GM12878 (cell line): ENCODE measurements at regions not wholly inside any gene's neighbourhood (a gene's known extent, or its start where the extent isn't known, plus 50 kb on each side); places are given as distances from the start of the nearest gene placed in this dataset.

Experiments
- ATAC-seq: fragments of 200-7000 bp; cut with Tn5 transposase; 3 replicates; pipeline ENCODE4 v1.9.1; 2020; ENCODE audit warnings: mild to moderate bottlenecking, moderate library complexity
- BruUV-seq: library from RNA; stranded (reverse); fragments of 400-500 nt; replicated peaks from 2 replicates; lab custom pipeline; 2021; lab: Mats Ljungman, UMichigan
- CTCF ChIA-PET: fragments of 300-600 bp; sonication (Branson Sonifier 250); formaldehyde crosslinking; extraction: SDS; loops from one replicate; lab custom pipeline; 2021; ENCODE audit warnings: inconsistent platforms; lab: Yijun Ruan, JAX
- POLR2A ChIA-PET: fragments of 350-600 bp; formaldehyde crosslinking; extraction: SDS; loops from one replicate; lab custom pipeline; 2021; ENCODE audit warnings: inconsistent platforms; lab: Charles Lee
- RAD21 ChIA-PET: fragments of 300-600 bp; sonication (Branson Sonifier 250); formaldehyde crosslinking; loops from one replicate; lab custom pipeline; 2023; ENCODE audit warnings: antibody characterized with exemption; ENCODE audit not compliant: unreplicated experiment; lab: Charles Lee
- SMC1A ChIA-PET: fragments of 300-600 bp; sonication (Branson Sonifier 250); formaldehyde crosslinking; loops from one replicate; lab custom pipeline; 2023; ENCODE audit not compliant: unreplicated experiment, uncharacterized antibody; lab: Charles Lee
- DNase-seq: peaks from one replicate; pipeline ENCODE4 v3.0.0-alpha.2; 2011; ENCODE audit warnings: low read depth, low spot score
- FAIRE-seq: peaks from 3 replicates; lab custom pipeline; 2011; peaks lifted over from hg19 to GRCh38; lab: Jason Lieb, UNC
- H2AFZ ChIP-seq: 2 replicates; pipeline ENCODE4 v1.6.0; 2011; ENCODE audit warnings: low read depth, low read length, control low read depth; ENCODE audit not compliant: control insufficient read depth
- H3K27ac ChIP-seq: 2 replicates; pipeline ENCODE4 v1.5.1; 2011; ENCODE audit warnings: control low read depth; ENCODE audit not compliant: control insufficient read depth, insufficient read depth
- H3K27me3 ChIP-seq, 2 experiments: replicated peaks in 1 of 2; 2 replicates each; pipeline versions ENCODE4 v1.6.0 to v1.6.1; 2011; ENCODE audit warnings: low read length in 1 of 2; ENCODE audit not compliant: control insufficient read depth in 2 of 2, insufficient read depth in 2 of 2
- H3K36me3 ChIP-seq, 2 experiments: 2 replicates each; pipeline ENCODE4 v1.5.1; 2011; ENCODE audit warnings: low read length in 1 of 2; ENCODE audit not compliant: control insufficient read depth in 2 of 2, insufficient read depth in 2 of 2
- H3K4me1 ChIP-seq: 2 replicates; pipeline ENCODE4 v1.6.1; 2011; ENCODE audit warnings: mild to moderate bottlenecking, low read length, moderate library complexity, mixed read lengths; ENCODE audit not compliant: control insufficient read depth, insufficient read depth
- H3K4me2 ChIP-seq: 2 replicates; pipeline ENCODE4 v1.6.0; 2011; ENCODE audit warnings: control low read depth; ENCODE audit not compliant: control insufficient read depth, insufficient read depth
- H3K4me3 ChIP-seq: fragments of 200-600 bp; sonication (generic); 2 replicates; pipeline ENCODE4 v1.5.1; 2016
- H3K79me2 ChIP-seq: 2 replicates; pipeline ENCODE4 v1.6.0; 2011; ENCODE audit warnings: low read length; ENCODE audit not compliant: control insufficient read depth, insufficient read depth
- H3K9ac ChIP-seq: 2 replicates; pipeline ENCODE4 v1.8.0; 2011; ENCODE audit warnings: low read length, control low read depth, mixed read lengths; ENCODE audit not compliant: control insufficient read depth, insufficient read depth
- H3K9me3 ChIP-seq: replicated peaks from 3 replicates; pipeline ENCODE4 v1.5.1; 2011; ENCODE audit warnings: mild to moderate bottlenecking, low read length; ENCODE audit not compliant: control insufficient read depth, insufficient read depth
- H4K20me1 ChIP-seq: 2 replicates; pipeline ENCODE4 v1.6.0; 2011; ENCODE audit not compliant: control insufficient read depth, insufficient read depth
- CHD1 ChIP-seq: IDR thresholded peaks from 2 replicates; pipeline ENCODE4 v1.6.1; 2012; ENCODE audit warnings: low read depth, low read length, improper control_type of control experiment
- ETV6 ChIP-seq, 2 experiments: fragments of 450-650 bp in 1 of 2; IDR thresholded peaks in 1 of 2; conservative IDR thresholded peaks in 1 of 2; 2 replicates each; pipeline ENCODE4 v1.6.1; 2014; ENCODE audit warnings: antibody characterized with exemption in 1 of 2, borderline replicate concordance in 1 of 2, low read depth in 1 of 2, mild to moderate bottlenecking in 1 of 2, moderate library complexity in 1 of 2
- EZH2 ChIP-seq: IDR thresholded peaks from 2 replicates; pipeline ENCODE4 v1.6.1; 2012; ENCODE audit warnings: low read depth, mild to moderate bottlenecking, control low read depth, inconsistent platforms, low read length, borderline replicate concordance; ENCODE audit not compliant: control insufficient read depth
- MEF2A ChIP-seq: IDR thresholded peaks from 2 replicates; pipeline ENCODE4 v1.6.1; 2011; ENCODE audit warnings: low read depth, mild to moderate bottlenecking, low read length, moderate library complexity; ENCODE audit not compliant: insufficient read depth
- WGBS: methylation state at CpG from one replicate; pipeline ENCODE4 v1.1.6; 2016; ENCODE audit warnings: low lambda C conversion rate; ENCODE audit not compliant: insufficient replicate concordance, insufficient coverage; ENCODE audit errors: missing lambda C conversion rate; 5-methylcytosine and 5-hydroxymethylcytosine counted together
- in situ Hi-C: fragments of 300-500 bp; cut with MboI; formaldehyde crosslinking; loops from 9 replicates; pipeline ENCODE4 v1.14.3; 2018; ENCODE audit warnings: mixed read lengths
- intact Hi-C: fragments of 100-400 bp; cut with micrococcal nuclease; formaldehyde crosslinking; loops from one replicate; pipeline ENCODE4 v1.14.2; 2022; ENCODE audit not compliant: unreplicated experiment
- TF ChIP-seq, protein P1 (sequence below): fragments of 450-650 bp; IDR thresholded peaks from 2 replicates; pipeline ENCODE4 v1.6.1; 2017; ENCODE audit warnings: antibody characterized with exemption, mild to moderate bottlenecking, moderate library complexity
- TF ChIP-seq, protein P2 (sequence below): IDR thresholded peaks from 2 replicates; pipeline ENCODE4 v1.6.1; 2012; ENCODE audit warnings: low read depth, low read length, improper control_type of control experiment
- TF ChIP-seq, protein P3 (sequence below): fragments of 450-650 bp; IDR thresholded peaks from 2 replicates; pipeline ENCODE4 v1.6.1; 2016; ENCODE audit warnings: mild to moderate bottlenecking, moderate library complexity, borderline replicate concordance
- TF ChIP-seq, protein P4 (sequence below): IDR thresholded peaks from 2 replicates; pipeline ENCODE4 v1.6.1; 2012; ENCODE audit warnings: low read depth, low read length, improper control_type of control experiment
- TF ChIP-seq, protein P5 (sequence below): fragments of 450-650 bp; IDR thresholded peaks from 2 replicates; pipeline ENCODE4 v1.6.1; 2017; ENCODE audit warnings: mild to moderate bottlenecking

DNA sequence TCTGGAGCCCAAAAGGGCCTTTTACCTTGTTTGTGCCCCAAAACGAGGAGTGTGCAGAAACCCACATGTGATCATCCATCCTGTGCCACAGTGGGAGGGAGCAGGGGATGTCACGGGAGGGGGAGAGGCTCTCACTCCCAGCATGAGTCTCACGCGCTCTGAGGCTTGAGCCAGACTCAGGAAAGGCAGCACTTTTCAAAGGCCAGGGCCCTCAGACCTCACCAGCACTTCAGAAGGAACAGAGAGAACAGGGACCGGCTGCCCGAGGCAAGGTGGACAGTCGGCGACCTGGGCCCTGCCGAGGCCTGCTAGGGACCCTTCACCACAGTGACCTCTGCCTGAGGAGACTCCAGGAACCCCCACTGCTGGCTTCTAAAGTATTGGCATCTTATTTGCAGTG lies 71.7 kb upstream of the WASF3 start:
- H2AFZ ChIP-seq, result no peak overlapping the region
- intact Hi-C loops, result no loop called here
- CTCF ChIA-PET, result interaction anchor here (2.1 kb wide), 1 partner anchor 213 kb away, joined by 5 read pairs; no protein-coding TSS in a partner anchor

More for the DNA sequence above, 71.7 kb upstream of the WASF3 start:
- no peak overlapping the region for H3K4me2 ChIP-seq
- RAD21 ChIA-PET, result interaction anchor here (1.7 kb wide), 1 partner anchor 213 kb away, joined by 6 read pairs; no protein-coding TSS in a partner anchor
- H3K79me2 ChIP-seq, result no peaks in the 10 kb centered on the region
- SMC1A ChIA-PET, result no interaction called here
- no peaks in the 10 kb centered on the region for H3K4me1 ChIP-seq
- no TSS peak for BruUV-seq
- no peaks in the 10 kb centered on the region for H4K20me1 ChIP-seq
- H3K9ac ChIP-seq, result no peak overlapping the region
- TF ChIP-seq, protein P1, sequence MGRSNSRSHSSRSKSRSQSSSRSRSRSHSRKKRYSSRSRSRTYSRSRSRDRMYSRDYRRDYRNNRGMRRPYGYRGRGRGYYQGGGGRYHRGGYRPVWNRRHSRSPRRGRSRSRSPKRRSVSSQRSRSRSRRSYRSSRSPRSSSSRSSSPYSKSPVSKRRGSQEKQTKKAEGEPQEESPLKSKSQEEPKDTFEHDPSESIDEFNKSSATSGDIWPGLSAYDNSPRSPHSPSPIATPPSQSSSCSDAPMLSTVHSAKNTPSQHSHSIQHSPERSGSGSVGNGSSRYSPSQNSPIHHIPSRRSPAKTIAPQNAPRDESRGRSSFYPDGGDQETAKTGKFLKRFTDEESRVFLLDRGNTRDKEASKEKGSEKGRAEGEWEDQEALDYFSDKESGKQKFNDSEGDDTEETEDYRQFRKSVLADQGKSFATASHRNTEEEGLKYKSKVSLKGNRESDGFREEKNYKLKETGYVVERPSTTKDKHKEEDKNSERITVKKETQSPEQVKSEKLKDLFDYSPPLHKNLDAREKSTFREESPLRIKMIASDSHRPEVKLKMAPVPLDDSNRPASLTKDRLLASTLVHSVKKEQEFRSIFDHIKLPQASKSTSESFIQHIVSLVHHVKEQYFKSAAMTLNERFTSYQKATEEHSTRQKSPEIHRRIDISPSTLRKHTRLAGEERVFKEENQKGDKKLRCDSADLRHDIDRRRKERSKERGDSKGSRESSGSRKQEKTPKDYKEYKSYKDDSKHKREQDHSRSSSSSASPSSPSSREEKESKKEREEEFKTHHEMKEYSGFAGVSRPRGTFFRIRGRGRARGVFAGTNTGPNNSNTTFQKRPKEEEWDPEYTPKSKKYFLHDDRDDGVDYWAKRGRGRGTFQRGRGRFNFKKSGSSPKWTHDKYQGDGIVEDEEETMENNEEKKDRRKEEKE, result no peak
- TF ChIP-seq, protein P2, sequence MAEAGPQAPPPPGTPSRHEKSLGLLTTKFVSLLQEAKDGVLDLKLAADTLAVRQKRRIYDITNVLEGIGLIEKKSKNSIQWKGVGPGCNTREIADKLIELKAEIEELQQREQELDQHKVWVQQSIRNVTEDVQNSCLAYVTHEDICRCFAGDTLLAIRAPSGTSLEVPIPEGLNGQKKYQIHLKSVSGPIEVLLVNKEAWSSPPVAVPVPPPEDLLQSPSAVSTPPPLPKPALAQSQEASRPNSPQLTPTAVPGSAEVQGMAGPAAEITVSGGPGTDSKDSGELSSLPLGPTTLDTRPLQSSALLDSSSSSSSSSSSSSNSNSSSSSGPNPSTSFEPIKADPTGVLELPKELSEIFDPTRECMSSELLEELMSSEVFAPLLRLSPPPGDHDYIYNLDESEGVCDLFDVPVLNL, result no peak
- TF ChIP-seq CHD1, result no peak
- TF ChIP-seq MEF2A, result no peak
- TF ChIP-seq, protein P3, sequence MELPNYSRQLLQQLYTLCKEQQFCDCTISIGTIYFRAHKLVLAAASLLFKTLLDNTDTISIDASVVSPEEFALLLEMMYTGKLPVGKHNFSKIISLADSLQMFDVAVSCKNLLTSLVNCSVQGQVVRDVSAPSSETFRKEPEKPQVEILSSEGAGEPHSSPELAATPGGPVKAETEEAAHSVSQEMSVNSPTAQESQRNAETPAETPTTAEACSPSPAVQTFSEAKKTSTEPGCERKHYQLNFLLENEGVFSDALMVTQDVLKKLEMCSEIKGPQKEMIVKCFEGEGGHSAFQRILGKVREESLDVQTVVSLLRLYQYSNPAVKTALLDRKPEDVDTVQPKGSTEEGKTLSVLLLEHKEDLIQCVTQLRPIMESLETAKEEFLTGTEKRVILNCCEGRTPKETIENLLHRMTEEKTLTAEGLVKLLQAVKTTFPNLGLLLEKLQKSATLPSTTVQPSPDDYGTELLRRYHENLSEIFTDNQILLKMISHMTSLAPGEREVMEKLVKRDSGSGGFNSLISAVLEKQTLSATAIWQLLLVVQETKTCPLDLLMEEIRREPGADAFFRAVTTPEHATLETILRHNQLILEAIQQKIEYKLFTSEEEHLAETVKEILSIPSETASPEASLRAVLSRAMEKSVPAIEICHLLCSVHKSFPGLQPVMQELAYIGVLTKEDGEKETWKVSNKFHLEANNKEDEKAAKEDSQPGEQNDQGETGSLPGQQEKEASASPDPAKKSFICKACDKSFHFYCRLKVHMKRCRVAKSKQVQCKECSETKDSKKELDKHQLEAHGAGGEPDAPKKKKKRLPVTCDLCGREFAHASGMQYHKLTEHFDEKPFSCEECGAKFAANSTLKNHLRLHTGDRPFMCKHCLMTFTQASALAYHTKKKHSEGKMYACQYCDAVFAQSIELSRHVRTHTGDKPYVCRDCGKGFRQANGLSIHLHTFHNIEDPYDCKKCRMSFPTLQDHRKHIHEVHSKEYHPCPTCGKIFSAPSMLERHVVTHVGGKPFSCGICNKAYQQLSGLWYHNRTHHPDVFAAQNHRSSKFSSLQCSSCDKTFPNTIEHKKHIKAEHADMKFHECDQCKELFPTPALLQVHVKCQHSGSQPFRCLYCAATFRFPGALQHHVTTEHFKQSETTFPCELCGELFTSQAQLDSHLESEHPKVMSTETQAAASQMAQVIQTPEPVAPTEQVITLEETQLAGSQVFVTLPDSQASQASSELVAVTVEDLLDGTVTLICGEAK, result no peak
- no peak for TF ChIP-seq ETV6 (conservative IDR thresholded peaks at IDR 0.05 in 1 of 2, IDR thresholded peaks at IDR 0.05 in 1 of 2; ENCODE audit: borderline replicate concordance in 1 of 2, low read depth in 1 of 2)
- TF ChIP-seq, protein P4, sequence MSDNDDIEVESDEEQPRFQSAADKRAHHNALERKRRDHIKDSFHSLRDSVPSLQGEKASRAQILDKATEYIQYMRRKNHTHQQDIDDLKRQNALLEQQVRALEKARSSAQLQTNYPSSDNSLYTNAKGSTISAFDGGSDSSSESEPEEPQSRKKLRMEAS, result no peak
- no peak for TF ChIP-seq EZH2
- TF ChIP-seq, protein P5, sequence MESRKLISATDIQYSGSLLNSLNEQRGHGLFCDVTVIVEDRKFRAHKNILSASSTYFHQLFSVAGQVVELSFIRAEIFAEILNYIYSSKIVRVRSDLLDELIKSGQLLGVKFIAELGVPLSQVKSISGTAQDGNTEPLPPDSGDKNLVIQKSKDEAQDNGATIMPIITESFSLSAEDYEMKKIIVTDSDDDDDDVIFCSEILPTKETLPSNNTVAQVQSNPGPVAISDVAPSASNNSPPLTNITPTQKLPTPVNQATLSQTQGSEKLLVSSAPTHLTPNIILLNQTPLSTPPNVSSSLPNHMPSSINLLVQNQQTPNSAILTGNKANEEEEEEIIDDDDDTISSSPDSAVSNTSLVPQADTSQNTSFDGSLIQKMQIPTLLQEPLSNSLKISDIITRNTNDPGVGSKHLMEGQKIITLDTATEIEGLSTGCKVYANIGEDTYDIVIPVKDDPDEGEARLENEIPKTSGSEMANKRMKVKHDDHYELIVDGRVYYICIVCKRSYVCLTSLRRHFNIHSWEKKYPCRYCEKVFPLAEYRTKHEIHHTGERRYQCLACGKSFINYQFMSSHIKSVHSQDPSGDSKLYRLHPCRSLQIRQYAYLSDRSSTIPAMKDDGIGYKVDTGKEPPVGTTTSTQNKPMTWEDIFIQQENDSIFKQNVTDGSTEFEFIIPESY, result no peak
- TF ChIP-seq, all 136 proteins: peak for 0
- Histone ChIP-seq H3K27ac (no peak overlapping the region), H3K9me3 (no peaks in the 10 kb centered on the region), H3K4me3 (no peak overlapping the region), H3K27me3 (no peaks in the 10 kb centered on the region; a peak in 1 of 4 replicates), H3K36me3 (no peaks in the 10 kb centered on the region)
- ATAC-seq (no peak), DNase-seq (no peak), FAIRE-seq (no peak)
- in situ Hi-C loops, result no loop called here
- 12% methylated on average over 9 of the region's 9 CpGs for WGBS
- POLR2A ChIA-PET, result no interaction called here
